OCI-LY1 (cell line): ENCODE measurements at regions not wholly inside any gene's neighbourhood (a gene's known extent, or its start where the extent isn't known, plus 50 kb on each side); places are given as distances from the start of the nearest gene placed in this dataset.

ENCODE experiments used
- CTCF ChIP-seq: fragments of 200-600 bp; sonication (generic), shearing (Covaris generic); IDR thresholded peaks from 2 replicates; pipeline ENCODE4 v1.5.1; 2017; ENCODE audit warnings: mild to moderate bottlenecking, antibody characterized with exemption, low read length, moderate library complexity, mixed read lengths
- EZH2 ChIP-seq: fragments of 200-600 bp; sonication (generic), shearing (Covaris generic); IDR thresholded peaks from 2 replicates; pipeline ENCODE4 v1.8.0; 2017; ENCODE audit warnings: borderline replicate concordance, mixed run types, mild to moderate bottlenecking, antibody characterized with exemption, low read length, moderate library complexity, mixed read lengths

GRCh38 chr13:89627996-89628395 lies 1719.5 kb upstream of the MIR17HG start:
- TF ChIP-seq CTCF (no peak), EZH2 (no peak)
